T-helper 9 cell (primary cell): ENCODE measurements at regions not wholly inside any gene's neighbourhood (a gene's known extent, or its start where the extent isn't known, plus 50 kb on each side); places are given as distances from the start of the nearest gene placed in this dataset.

Source experiments
- DNase-seq: peaks from one replicate; pipeline ENCODE4 v3.0.0-alpha.2; 2020

GRCh38 chr2:198698230-198698629, 759.5 kb downstream of the SATB2 start:
- DNase-seq: no peak

- no peak for DNase-seq
Observed at GRCh38 chr2:198697794-198698193, 759.9 kb downstream of the SATB2 start.

- DNase-seq: no peak
Observed at GRCh38 chr2:198697218-198697617, 760.5 kb downstream of the SATB2 start.

- no peak for DNase-seq
Observed at GRCh38 chr2:198695879-198696278, 761.9 kb downstream of the SATB2 start.

GRCh38 chr2:198692907-198693510, 764.7 kb downstream of the SATB2 start:
- no peak for DNase-seq

- DNase-seq: no peak
Observed at GRCh38 chr2:198691236-198691635, 766.5 kb downstream of the SATB2 start.

GRCh38 chr2:198664321-198664720, 793.4 kb downstream of the SATB2 start:
- DNase-seq: no peak

- no peak for DNase-seq
Observed at GRCh38 chr2:198662905-198663304, 794.8 kb downstream of the SATB2 start.

- no peak for DNase-seq
Observed at GRCh38 chr2:198660501-198660900, 797.2 kb downstream of the SATB2 start.

- DNase-seq: no peak
Observed at GRCh38 chr2:198659096-198659870, 798.5 kb downstream of the SATB2 start.

GRCh38 chr2:198657512-198658121, 800.1 kb downstream of the SATB2 start:
- DNase-seq: no peak

- DNase-seq: no peak
Observed at GRCh38 chr2:198656869-198657268, 800.9 kb downstream of the SATB2 start.

GRCh38 chr2:198654646-198655045, 803.1 kb downstream of the SATB2 start:
- DNase-seq: no peak

GRCh38 chr2:198653311-198653710, 804.4 kb downstream of the SATB2 start:
- no peak for DNase-seq

GRCh38 chr2:198652461-198652860, 805.3 kb downstream of the SATB2 start:
- DNase-seq: no peak

- no peak for DNase-seq
Observed at GRCh38 chr2:198645816-198646215, 811.9 kb downstream of the SATB2 start.

- DNase-seq: no peak
Observed at GRCh38 chr2:198641161-198641560, 816.6 kb downstream of the SATB2 start.

- no peak for DNase-seq
Observed at GRCh38 chr2:198640463-198640862, 817.3 kb downstream of the SATB2 start.

GRCh38 chr2:198639580-198639979, 818.2 kb downstream of the SATB2 start:
- no peak for DNase-seq

- no peak for DNase-seq
Observed at GRCh38 chr2:198638577-198638976, 819.2 kb downstream of the SATB2 start.

GRCh38 chr2:198630384-198630783, 826.0 kb downstream of the PLCL1 start:
- DNase-seq: no peak

GRCh38 chr2:198628596-198628995, 824.2 kb downstream of the PLCL1 start:
- no peak for DNase-seq

- DNase-seq: no peak
Observed at GRCh38 chr2:198622986-198623730, 818.8 kb downstream of the PLCL1 start.
